Prostate gland (tissue), 2 donors: ENCODE measurements at regions not wholly inside any gene's neighbourhood (a gene's known extent, or its start where the extent isn't known, plus 50 kb on each side); places are given as distances from the start of the nearest gene placed in this dataset.

ENCODE experiments used
- POLR2AphosphoS5 ChIP-seq: sonication (generic); formaldehyde crosslinking; IDR thresholded peaks from one replicate; pipeline ENCODE4 v1.6.1; 2017; ENCODE audit warnings: antibody characterized with exemption
- TF ChIP-seq, protein P1 (sequence below), 4 experiments: fragments of 200-600 bp in 2 of 4; fragments of 450-650 bp in 2 of 4; sonication (generic) in 2 of 4; IDR thresholded peaks; 1 replicate in 3 of 4; 2 replicates in 1 of 4; pipeline ENCODE4 v1.5.1; 2016 to 2019; ENCODE audit warnings: antibody characterized with exemption in 4 of 4, mild to moderate bottlenecking in 2 of 4, moderate library complexity in 2 of 4

DNA sequence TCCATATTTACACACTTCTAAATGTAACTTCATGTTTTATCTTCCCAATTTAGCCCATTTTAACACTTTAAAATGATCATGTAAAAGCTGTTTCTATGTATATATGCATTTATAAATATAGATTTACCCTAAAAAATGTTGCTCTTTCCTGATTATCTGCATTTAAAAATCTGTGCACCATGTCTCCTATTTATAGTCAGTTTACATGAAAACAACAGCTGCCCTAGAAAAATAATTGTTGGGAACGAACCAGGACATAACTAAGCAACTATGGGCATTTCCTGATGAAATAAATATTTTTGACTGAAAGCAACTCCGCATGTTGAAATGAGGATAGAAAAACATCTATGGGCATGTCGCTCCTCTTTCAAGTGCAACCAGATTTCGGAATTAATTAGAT, 1368.2 kb downstream of the FAM181B start:
- TF ChIP-seq, protein P1, sequence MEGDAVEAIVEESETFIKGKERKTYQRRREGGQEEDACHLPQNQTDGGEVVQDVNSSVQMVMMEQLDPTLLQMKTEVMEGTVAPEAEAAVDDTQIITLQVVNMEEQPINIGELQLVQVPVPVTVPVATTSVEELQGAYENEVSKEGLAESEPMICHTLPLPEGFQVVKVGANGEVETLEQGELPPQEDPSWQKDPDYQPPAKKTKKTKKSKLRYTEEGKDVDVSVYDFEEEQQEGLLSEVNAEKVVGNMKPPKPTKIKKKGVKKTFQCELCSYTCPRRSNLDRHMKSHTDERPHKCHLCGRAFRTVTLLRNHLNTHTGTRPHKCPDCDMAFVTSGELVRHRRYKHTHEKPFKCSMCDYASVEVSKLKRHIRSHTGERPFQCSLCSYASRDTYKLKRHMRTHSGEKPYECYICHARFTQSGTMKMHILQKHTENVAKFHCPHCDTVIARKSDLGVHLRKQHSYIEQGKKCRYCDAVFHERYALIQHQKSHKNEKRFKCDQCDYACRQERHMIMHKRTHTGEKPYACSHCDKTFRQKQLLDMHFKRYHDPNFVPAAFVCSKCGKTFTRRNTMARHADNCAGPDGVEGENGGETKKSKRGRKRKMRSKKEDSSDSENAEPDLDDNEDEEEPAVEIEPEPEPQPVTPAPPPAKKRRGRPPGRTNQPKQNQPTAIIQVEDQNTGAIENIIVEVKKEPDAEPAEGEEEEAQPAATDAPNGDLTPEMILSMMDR (IDR thresholded peaks at IDR 0.05) = no peak
- no peak for TF ChIP-seq POLR2AphosphoS5
